ENCODE measurements at regions not wholly inside any gene's neighbourhood (a gene's known extent, or its start where the extent isn't known, plus 50 kb on each side); places are given as distances from the start of the nearest gene placed in this dataset.

- TF ChIP-seq POLR2A (IDR thresholded peaks at IDR 0.05; ENCODE audit: control extremely low read depth in 1 of 2, low read depth in 2 of 2, low read length in 2 of 2) (no peak), EZH2 (IDR thresholded peaks at IDR 0.05; ENCODE audit: low read depth, low read length, severe bottlenecking) (no peak), TAF7 (optimal IDR thresholded peaks at IDR 0.05; ENCODE audit: borderline replicate concordance, low read depth, low read length) (no peak), CTCF (IDR thresholded peaks at IDR 0.05; ENCODE audit: control extremely low read depth in 1 of 3, insufficient read depth in 1 of 3, low read depth in 1 of 3, low read length in 3 of 3) (no peak), ZNF274 (IDR thresholded peaks at IDR 0.05; ENCODE audit: borderline replicate concordance, extremely low read depth, low read length) (no peak), GTF2F1 (IDR thresholded peaks at IDR 0.05; ENCODE audit: borderline replicate concordance, low read depth, low read length) (no peak), USF2 (IDR thresholded peaks at IDR 0.05; ENCODE audit: low read length) (no peak), JUND (IDR thresholded peaks at IDR 0.05; ENCODE audit: low read length) (no peak)
Observed at GRCh38 chr6:149263321-149263720, 54.2 kb upstream of the TAB2 start.

Measured in H1 (cell line).